ENCODE measurements at regions not wholly inside any gene's neighbourhood (a gene's known extent, or its start where the extent isn't known, plus 50 kb on each side); places are given as distances from the start of the nearest gene placed in this dataset.
"Not testable (repeated sequence)": the region's sequence is repeated elsewhere in the genome, so short reads cannot be mapped to it uniquely, and the experiment has no call there.

- no peak for DNase-seq (ENCODE audit: low spot score)
Measured at GRCh38 chr7:84879570-84880325, 307.1 kb downstream of the SEMA3D start.

GRCh38 chr7:84877943-84878570 is 308.8 kb downstream of the SEMA3D start:
- DNase-seq (ENCODE audit: low spot score): no peak

GRCh38 chr7:84876061-84876821 is 310.6 kb downstream of the SEMA3D start:
- DNase-seq (ENCODE audit: low spot score): no peak

GRCh38 chr7:84865560-84865959 is 321.3 kb downstream of the SEMA3D start:
- DNase-seq (ENCODE audit: low spot score): no peak

- DNase-seq (ENCODE audit: low spot score): no peak
Measured at GRCh38 chr7:84857336-84857735, 329.5 kb downstream of the SEMA3D start.

- no peak for DNase-seq (ENCODE audit: low spot score)
Measured at GRCh38 chr7:84855758-84856157, 331.1 kb downstream of the SEMA3D start.

- not testable (repeated sequence) for DNase-seq (ENCODE audit: low spot score)
Measured at GRCh38 chr7:84848974-84849372, 337.9 kb downstream of the SEMA3D start.

- DNase-seq (ENCODE audit: low spot score): no peak
Measured at GRCh38 chr7:84848219-84848973, 338.5 kb downstream of the SEMA3D start.

- DNase-seq (ENCODE audit: low spot score): no peak
Measured at GRCh38 chr7:84847790-84848189, 339.1 kb downstream of the SEMA3D start.

- no peak for DNase-seq (ENCODE audit: low spot score)
Measured at GRCh38 chr7:84847038-84847437, 339.8 kb downstream of the SEMA3D start.

- DNase-seq (ENCODE audit: low spot score): no peak
Measured at GRCh38 chr7:84845971-84846370, 340.9 kb downstream of the SEMA3D start.

- DNase-seq (ENCODE audit: low spot score): no peak
Measured at GRCh38 chr7:84844771-84845170, 342.1 kb downstream of the SEMA3D start.

- no peak for DNase-seq (ENCODE audit: low spot score)
Measured at GRCh38 chr7:84841809-84842208, 345.0 kb downstream of the SEMA3D start.

- DNase-seq (ENCODE audit: low spot score): no peak
Measured at GRCh38 chr7:84838857-84839256, 348.0 kb downstream of the SEMA3D start.

- DNase-seq (ENCODE audit: low spot score): no peak
Measured at GRCh38 chr7:84837405-84837804, 349.5 kb downstream of the SEMA3D start.

- DNase-seq (ENCODE audit: low spot score): no peak
Measured at GRCh38 chr7:84829719-84830118, 357.1 kb downstream of the SEMA3D start.

- no peak for DNase-seq (ENCODE audit: low spot score)
Measured at GRCh38 chr7:84824057-84824651, 362.7 kb downstream of the SEMA3D start.

- DNase-seq (ENCODE audit: low spot score): no peak
Measured at GRCh38 chr7:84823530-84823929, 363.3 kb downstream of the SEMA3D start.

GRCh38 chr7:84822941-84823510 is 363.8 kb downstream of the SEMA3D start:
- no peak for DNase-seq (ENCODE audit: low spot score)

- no peak for DNase-seq (ENCODE audit: low spot score)
Measured at GRCh38 chr7:84821671-84822534, 365.0 kb downstream of the SEMA3D start.

- no peak for DNase-seq (ENCODE audit: low spot score)
Measured at GRCh38 chr7:84820481-84820880, 366.4 kb downstream of the SEMA3D start.
